Esophagus squamous epithelium (tissue), 4 donors: ENCODE measurements at regions not wholly inside any gene's neighbourhood (a gene's known extent, or its start where the extent isn't known, plus 50 kb on each side); places are given as distances from the start of the nearest gene placed in this dataset.

Source experiments
- POLR2A ChIP-seq, 4 donors: fragments of 450-650 bp; IDR thresholded peaks; one replicate each; pipeline ENCODE4 v1.6.1; 2017; ENCODE audit warnings: antibody characterized with exemption in 4 of 4, mild to moderate bottlenecking in 4 of 4, moderate library complexity in 3 of 4
- TF ChIP-seq, protein P1 (sequence below), 6 experiments: fragments of 450-650 bp in 4 of 6; fragments of 200-600 bp in 2 of 6; sonication (generic) in 2 of 6; IDR thresholded peaks; one replicate each; pipeline ENCODE4 v1.5.1; 2016 to 2019; ENCODE audit warnings: antibody characterized with exemption in 6 of 6, mild to moderate bottlenecking in 4 of 6, moderate library complexity in 4 of 6

- TF ChIP-seq POLR2A (IDR thresholded peaks at IDR 0.05) = no peak
- TF ChIP-seq, protein P1, sequence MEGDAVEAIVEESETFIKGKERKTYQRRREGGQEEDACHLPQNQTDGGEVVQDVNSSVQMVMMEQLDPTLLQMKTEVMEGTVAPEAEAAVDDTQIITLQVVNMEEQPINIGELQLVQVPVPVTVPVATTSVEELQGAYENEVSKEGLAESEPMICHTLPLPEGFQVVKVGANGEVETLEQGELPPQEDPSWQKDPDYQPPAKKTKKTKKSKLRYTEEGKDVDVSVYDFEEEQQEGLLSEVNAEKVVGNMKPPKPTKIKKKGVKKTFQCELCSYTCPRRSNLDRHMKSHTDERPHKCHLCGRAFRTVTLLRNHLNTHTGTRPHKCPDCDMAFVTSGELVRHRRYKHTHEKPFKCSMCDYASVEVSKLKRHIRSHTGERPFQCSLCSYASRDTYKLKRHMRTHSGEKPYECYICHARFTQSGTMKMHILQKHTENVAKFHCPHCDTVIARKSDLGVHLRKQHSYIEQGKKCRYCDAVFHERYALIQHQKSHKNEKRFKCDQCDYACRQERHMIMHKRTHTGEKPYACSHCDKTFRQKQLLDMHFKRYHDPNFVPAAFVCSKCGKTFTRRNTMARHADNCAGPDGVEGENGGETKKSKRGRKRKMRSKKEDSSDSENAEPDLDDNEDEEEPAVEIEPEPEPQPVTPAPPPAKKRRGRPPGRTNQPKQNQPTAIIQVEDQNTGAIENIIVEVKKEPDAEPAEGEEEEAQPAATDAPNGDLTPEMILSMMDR (IDR thresholded peaks at IDR 0.05) = no peak
These were observed 53.4 kb upstream of the SNRPN start for GRCh38 chr15:24901409-24901808.
